Neutrophil (primary cell): ENCODE measurements at regions not wholly inside any gene's neighbourhood (a gene's known extent, or its start where the extent isn't known, plus 50 kb on each side); places are given as distances from the start of the nearest gene placed in this dataset.
"Not testable (repeated sequence)": the region's sequence is repeated elsewhere in the genome, so short reads cannot be mapped to it uniquely, and the experiment has no call there.

ENCODE experiments used
- H3K27ac ChIP-seq: fragments of 200-600 bp; sonication (generic); 2 replicates; pipeline ENCODE4 v1.5.1; 2016; ENCODE audit warnings: mild to moderate bottlenecking, moderate library complexity
- H3K27me3 ChIP-seq: fragments of 200-600 bp; sonication (generic); 2 replicates; pipeline ENCODE4 v1.6.0; 2016; ENCODE audit warnings: mild to moderate bottlenecking
- H3K36me3 ChIP-seq: fragments of 200-600 bp; sonication (generic); 2 replicates; pipeline ENCODE4 v1.5.1; 2017
- H3K4me1 ChIP-seq, 2 experiments: fragments of 200-600 bp in 1 of 2; sonication (generic) in 1 of 2; 1 replicate in 1 of 2; 2 replicates in 1 of 2; pipeline versions ENCODE4 v1.5.1 to v1.6.1; 2013 to 2016; ENCODE audit warnings: low read depth in 1 of 2, low read length in 1 of 2, mild to moderate bottlenecking in 1 of 2, moderate library complexity in 1 of 2; ENCODE audit not compliant: control insufficient read depth in 1 of 2, insufficient read depth in 1 of 2
- H3K4me3 ChIP-seq, 2 experiments: fragments of 200-600 bp in 1 of 2; sonication (generic) in 1 of 2; 1 replicate in 1 of 2; 2 replicates in 1 of 2; pipeline ENCODE4 v1.5.1; 2013 to 2016; ENCODE audit warnings: low read depth in 1 of 2, low read length in 1 of 2, mild to moderate bottlenecking in 1 of 2, moderate library complexity in 1 of 2
- H3K9me3 ChIP-seq: fragments of 200-600 bp; sonication (generic); 2 replicates; pipeline ENCODE4 v1.5.1; 2016
- CTCF ChIP-seq: fragments of 200-600 bp; sonication (generic); IDR thresholded peaks from 2 replicates; pipeline ENCODE4 v1.5.1; 2016; ENCODE audit warnings: antibody characterized with exemption

DNA sequence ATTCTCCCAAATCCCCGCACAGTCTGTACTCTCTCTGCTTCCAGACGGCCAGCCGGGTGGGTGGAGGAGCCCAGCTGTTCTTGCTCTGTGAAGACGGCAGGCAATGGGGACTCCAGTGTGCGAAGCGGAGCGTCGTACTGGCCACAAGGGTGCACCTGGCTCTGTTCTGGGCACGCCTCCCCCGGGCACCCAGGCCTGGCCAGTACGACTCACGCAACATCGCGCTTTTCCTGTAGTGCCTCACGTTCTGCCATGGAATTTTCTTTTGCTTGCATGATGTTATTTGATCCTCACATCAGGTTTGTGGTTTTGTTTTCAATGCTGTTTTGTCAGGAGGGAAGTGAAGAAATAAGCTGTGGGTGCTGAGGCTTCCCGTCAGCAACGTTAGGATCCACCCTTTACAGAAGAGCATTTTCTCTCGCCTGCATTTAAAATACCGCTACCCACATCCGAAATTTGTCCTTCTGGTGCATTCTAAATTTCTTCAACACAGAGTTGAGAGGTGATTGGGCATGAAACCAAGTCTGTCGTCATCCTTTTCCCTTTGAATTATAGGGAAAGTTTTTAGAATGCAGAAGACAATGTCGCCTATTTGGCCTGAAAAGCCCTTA is 311.7 kb downstream of the TRIM36 start:
- H3K27me3 ChIP-seq: no peaks in the 10 kb centered on the region
- no peaks in the 10 kb centered on the region for H3K36me3 ChIP-seq
- H3K4me3 ChIP-seq: peak overlapping the region; percentile 30 to 59
- TF ChIP-seq CTCF: no peak
- H3K27ac ChIP-seq: peak overlapping the region; percentile 59
- peaks cover 29% of the 10 kb centered on the region in 2 experiments for H3K4me1 ChIP-seq
- H3K9me3 ChIP-seq: no peaks in the 10 kb centered on the region

DNA sequence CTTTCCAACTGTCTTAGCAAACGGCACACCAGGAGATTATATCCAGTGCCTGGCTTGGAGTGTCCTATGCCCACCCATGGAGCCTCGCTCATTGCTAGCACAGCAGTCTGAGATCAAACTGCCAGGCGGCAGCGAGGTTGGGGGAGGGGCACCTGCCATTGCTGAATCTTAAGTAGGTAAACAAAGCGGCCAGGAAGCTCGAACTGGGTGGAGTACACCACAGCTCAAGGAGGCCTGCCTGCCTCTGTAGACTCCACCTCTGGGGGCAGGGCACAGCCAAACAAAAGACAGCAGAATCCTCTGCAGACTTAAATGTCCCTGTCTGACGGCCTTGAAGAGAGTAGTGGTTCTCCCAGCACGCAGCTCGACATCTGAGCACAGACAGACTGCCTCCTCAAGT is 325.0 kb downstream of the TRIM36 start:
- not testable (repeated sequence) for H3K36me3 ChIP-seq, H3K4me3 ChIP-seq, H3K9me3 ChIP-seq, H3K27me3 ChIP-seq, H3K4me1 ChIP-seq, H3K27ac ChIP-seq

DNA sequence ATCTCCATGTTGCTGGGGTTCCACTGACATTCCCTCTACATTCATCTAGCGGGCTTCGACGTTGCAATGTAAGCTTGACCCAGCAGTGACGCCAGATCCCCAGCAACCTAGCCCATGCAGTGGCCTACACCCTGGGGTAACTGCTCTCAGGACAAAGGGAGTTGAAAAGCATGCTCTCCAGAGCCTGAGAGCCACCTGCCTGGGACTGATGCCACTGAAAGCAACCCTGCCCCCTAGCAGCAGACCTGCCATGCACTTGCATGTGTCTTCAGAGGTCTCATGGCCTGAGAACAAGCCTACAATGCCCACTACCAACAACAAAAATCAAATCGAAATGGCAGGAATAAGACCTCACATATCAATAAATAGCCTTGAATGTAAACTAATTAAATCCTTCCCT is 330.3 kb downstream of the TRIM36 start:
- no peak for TF ChIP-seq CTCF
- Histone ChIP-seq H3K4me1 (no peaks in the 10 kb centered on the region), H3K27me3 (no peaks in the 10 kb centered on the region), H3K4me3 (no peak overlapping the region), H3K27ac (no peak overlapping the region), H3K9me3 (no peaks in the 10 kb centered on the region), H3K36me3 (no peaks in the 10 kb centered on the region)

DNA sequence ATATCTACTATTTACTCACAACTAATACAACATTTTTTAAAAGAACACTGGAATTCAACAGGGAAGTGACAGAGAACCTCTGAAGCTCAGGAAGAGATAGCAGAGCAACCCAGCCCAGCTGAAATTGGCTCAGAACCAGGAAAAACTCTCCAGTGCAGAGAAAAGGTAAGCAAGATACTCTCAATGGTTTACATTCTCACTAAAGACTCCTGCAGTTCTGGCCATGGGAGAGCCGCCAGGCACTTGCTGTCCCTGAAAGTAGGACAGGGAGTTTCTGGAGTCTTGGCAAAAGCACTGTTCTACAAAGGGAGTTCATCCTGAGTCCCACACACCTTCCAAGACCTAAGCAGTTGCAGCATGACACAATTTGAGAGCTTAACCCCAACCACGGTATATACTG is 330.8 kb downstream of the TRIM36 start:
- Histone ChIP-seq H3K27ac (no peak overlapping the region), H3K27me3 (no peaks in the 10 kb centered on the region), H3K4me3 (no peak overlapping the region), H3K4me1 (no peaks in the 10 kb centered on the region), H3K36me3 (no peaks in the 10 kb centered on the region), H3K9me3 (no peaks in the 10 kb centered on the region)
- TF ChIP-seq CTCF: no peak

DNA sequence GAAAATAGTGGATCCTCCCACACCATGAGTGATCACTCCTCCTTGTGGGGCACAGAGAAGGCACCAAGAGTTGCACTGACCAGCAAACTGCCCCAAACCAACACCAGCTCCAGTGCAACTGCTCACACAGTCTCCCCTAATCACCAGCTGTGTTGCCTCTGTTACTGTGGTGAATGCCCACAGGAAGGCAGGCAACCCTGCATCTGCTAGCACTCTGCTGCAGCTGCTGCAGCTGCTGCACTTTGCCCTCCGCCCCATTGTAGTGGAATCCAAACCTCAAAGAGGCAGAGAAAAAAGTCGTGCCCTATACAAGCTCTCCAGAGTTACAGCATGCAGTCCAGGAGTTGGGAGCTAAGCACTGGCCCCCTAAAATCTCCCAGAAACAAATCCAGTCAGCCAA is 339.6 kb downstream of the TRIM36 start:
- no peak overlapping the region for H3K4me3 ChIP-seq
- no peak overlapping the region for H3K27ac ChIP-seq
- H3K9me3 ChIP-seq: no peaks in the 10 kb centered on the region
- H3K36me3 ChIP-seq: no peaks in the 10 kb centered on the region
- no peak for TF ChIP-seq CTCF
- no peaks in the 10 kb centered on the region for H3K4me1 ChIP-seq
- no peaks in the 10 kb centered on the region for H3K27me3 ChIP-seq

DNA sequence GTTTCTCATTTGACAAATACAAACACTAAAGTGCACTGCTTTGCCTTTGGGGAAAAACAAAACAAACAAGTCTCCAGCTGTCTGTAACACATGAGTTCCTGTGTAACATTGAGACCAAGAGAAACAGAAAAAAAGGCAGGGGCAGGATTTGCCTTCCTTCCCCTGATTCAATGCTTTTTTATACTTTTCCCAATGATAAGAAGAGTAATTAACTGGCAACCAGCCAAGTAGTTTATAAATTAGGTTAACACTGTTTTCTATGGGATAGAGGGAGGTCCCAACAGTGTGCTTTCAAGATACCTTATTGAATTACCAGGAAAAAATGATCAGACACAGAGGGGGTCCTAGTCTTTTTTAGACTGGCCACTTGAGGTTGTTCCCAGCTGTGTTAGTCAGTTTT is 346.8 kb downstream of the TRIM36 start:
- Histone ChIP-seq H3K9me3 (no peaks in the 10 kb centered on the region), H3K4me1 (no peaks in the 10 kb centered on the region)
- TF ChIP-seq CTCF: no peak

More for the DNA sequence above, 346.8 kb downstream of the TRIM36 start:
- Histone ChIP-seq H3K4me3 (no peak overlapping the region), H3K27me3 (no peaks in the 10 kb centered on the region), H3K27ac (no peak overlapping the region), H3K36me3 (no peaks in the 10 kb centered on the region)
